Uterus (tissue), 3 donors: ENCODE measurements at regions not wholly inside any gene's neighbourhood (a gene's known extent, or its start where the extent isn't known, plus 50 kb on each side); places are given as distances from the start of the nearest gene placed in this dataset.
"Not testable (repeated sequence)": the region's sequence is repeated elsewhere in the genome, so short reads cannot be mapped to it uniquely, and the experiment has no call there.

Experiments
- DNase-seq, 2 donors: peaks; one replicate each; pipeline ENCODE4 v3.0.0-alpha.2; 2019 to 2020
- H3K27ac ChIP-seq, 2 donors: fragments of 200-600 bp; sonication (generic); 1 replicate in 1 of 2; 2 replicates in 1 of 2; pipeline ENCODE4 v1.5.1; 2016 to 2018
- H3K27me3 ChIP-seq, 2 donors: fragments of 200-600 bp; sonication (generic); one replicate each; pipeline ENCODE4 v1.5.1; 2018 to 2019; ENCODE audit warnings: control low read depth in 1 of 2
- H3K36me3 ChIP-seq, 2 donors: fragments of 200-600 bp; sonication (generic); one replicate each; pipeline ENCODE4 v1.5.1; 2019; ENCODE audit warnings: control low read depth in 1 of 2
- H3K4me1 ChIP-seq, 2 donors: fragments of 200-600 bp; sonication (generic); one replicate each; pipeline ENCODE4 v1.5.1; 2018 to 2019; ENCODE audit warnings: control low read depth in 1 of 2
- H3K4me3 ChIP-seq, 2 donors: fragments of 200-600 bp; sonication (generic); 1 replicate in 1 of 2; 2 replicates in 1 of 2; pipeline ENCODE4 v1.5.1; 2018 to 2019; ENCODE audit warnings: mild to moderate bottlenecking in 1 of 2
- H3K9me3 ChIP-seq, 2 donors: fragments of 200-600 bp; sonication (generic); one replicate each; pipeline ENCODE4 v1.5.1; 2019; ENCODE audit warnings: control low read depth in 1 of 2
- POLR2A ChIP-seq, 2 donors: fragments of 450-650 bp; IDR thresholded peaks; one replicate each; pipeline ENCODE4 v1.6.1; 2016; ENCODE audit warnings: antibody characterized with exemption in 2 of 2, mild to moderate bottlenecking in 1 of 2, moderate library complexity in 1 of 2
- intact Hi-C: fragments of 100-400 bp; cut with DNase I; formaldehyde crosslinking; loops from one replicate; pipeline ENCODE4 v1.15.1; 2023; ENCODE audit warnings: low total_unique reads
- TF ChIP-seq, protein P1 (sequence below), 4 experiments: fragments of 200-600 bp in 2 of 4; fragments of 450-650 bp in 2 of 4; sonication (generic) in 2 of 4; IDR thresholded peaks; one replicate each; pipeline ENCODE4 v1.5.1; 2016 to 2019; ENCODE audit warnings: antibody characterized with exemption in 4 of 4, mild to moderate bottlenecking in 2 of 4, moderate library complexity in 1 of 4
- donor health status: DM: yes; HTN: yes; CAD: no.

GRCh38 chr5:109558952-109559351, 130.8 kb upstream of the MAN2A1 start:
- Histone ChIP-seq H3K4me3 (no peak overlapping the region), H3K27ac (no peak overlapping the region), H3K9me3 (no peaks in the 10 kb centered on the region), H3K4me1 (no peaks in the 10 kb centered on the region), H3K36me3 (no peaks in the 10 kb centered on the region), H3K27me3 (no peaks in the 10 kb centered on the region)
- TF ChIP-seq, protein P1, sequence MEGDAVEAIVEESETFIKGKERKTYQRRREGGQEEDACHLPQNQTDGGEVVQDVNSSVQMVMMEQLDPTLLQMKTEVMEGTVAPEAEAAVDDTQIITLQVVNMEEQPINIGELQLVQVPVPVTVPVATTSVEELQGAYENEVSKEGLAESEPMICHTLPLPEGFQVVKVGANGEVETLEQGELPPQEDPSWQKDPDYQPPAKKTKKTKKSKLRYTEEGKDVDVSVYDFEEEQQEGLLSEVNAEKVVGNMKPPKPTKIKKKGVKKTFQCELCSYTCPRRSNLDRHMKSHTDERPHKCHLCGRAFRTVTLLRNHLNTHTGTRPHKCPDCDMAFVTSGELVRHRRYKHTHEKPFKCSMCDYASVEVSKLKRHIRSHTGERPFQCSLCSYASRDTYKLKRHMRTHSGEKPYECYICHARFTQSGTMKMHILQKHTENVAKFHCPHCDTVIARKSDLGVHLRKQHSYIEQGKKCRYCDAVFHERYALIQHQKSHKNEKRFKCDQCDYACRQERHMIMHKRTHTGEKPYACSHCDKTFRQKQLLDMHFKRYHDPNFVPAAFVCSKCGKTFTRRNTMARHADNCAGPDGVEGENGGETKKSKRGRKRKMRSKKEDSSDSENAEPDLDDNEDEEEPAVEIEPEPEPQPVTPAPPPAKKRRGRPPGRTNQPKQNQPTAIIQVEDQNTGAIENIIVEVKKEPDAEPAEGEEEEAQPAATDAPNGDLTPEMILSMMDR (IDR thresholded peaks at IDR 0.05) = no peak
- TF ChIP-seq POLR2A (IDR thresholded peaks at IDR 0.05) = no peak
- intact Hi-C loops = no loop called here
- no peak for DNase-seq

- no peak overlapping the region for H3K4me3 ChIP-seq
- H3K36me3 ChIP-seq = no peaks in the 10 kb centered on the region
- no peak overlapping the region for H3K27ac ChIP-seq
- H3K4me1 ChIP-seq = no peaks in the 10 kb centered on the region
- no peak for TF ChIP-seq POLR2A (IDR thresholded peaks at IDR 0.05)
- TF ChIP-seq, protein P1 (IDR thresholded peaks at IDR 0.05) = no peak
- H3K9me3 ChIP-seq = no peaks in the 10 kb centered on the region
- no peak for DNase-seq
- no peaks in the 10 kb centered on the region for H3K27me3 ChIP-seq
- intact Hi-C loops = no loop called here
Measured at GRCh38 chr5:109558364-109558763, 131.4 kb upstream of the MAN2A1 start.

GRCh38 chr5:109553846-109554245, 135.9 kb upstream of the MAN2A1 start:
- no peaks in the 10 kb centered on the region for H3K4me1 ChIP-seq
- DNase-seq = no peak
- intact Hi-C loops = no loop called here
- H3K36me3 ChIP-seq = no peaks in the 10 kb centered on the region
- H3K27me3 ChIP-seq = no peaks in the 10 kb centered on the region
- no peaks in the 10 kb centered on the region for H3K9me3 ChIP-seq
- no peak for TF ChIP-seq POLR2A (IDR thresholded peaks at IDR 0.05)
- TF ChIP-seq, protein P1 (IDR thresholded peaks at IDR 0.05) = no peak
- no peak overlapping the region for H3K27ac ChIP-seq
- no peak overlapping the region for H3K4me3 ChIP-seq

DNA sequence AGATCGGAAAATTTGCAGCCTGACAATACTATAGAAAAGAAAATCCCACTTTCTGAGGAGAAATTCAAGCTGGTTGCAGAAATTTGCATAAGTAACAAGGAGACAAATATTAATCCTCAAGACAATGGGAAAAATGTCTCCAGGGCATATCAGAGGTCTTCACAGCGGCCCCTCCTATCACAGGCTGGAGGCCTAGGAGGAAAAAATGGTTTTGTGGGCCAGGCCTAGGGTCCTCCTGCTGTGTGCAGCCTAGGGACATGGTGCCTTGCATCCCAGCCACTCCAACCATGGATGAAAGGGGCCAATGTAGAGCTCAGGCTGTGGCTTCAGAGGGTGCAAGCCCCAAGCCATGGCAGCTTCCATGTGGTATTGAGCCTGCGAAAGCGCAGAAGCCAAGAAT, 138.5 kb upstream of the MAN2A1 start:
- H3K27ac ChIP-seq, H3K4me3 ChIP-seq, H3K9me3 ChIP-seq, H3K27me3 ChIP-seq, H3K4me1 ChIP-seq, DNase-seq, H3K36me3 ChIP-seq, intact Hi-C loops: not testable (repeated sequence)

DNA sequence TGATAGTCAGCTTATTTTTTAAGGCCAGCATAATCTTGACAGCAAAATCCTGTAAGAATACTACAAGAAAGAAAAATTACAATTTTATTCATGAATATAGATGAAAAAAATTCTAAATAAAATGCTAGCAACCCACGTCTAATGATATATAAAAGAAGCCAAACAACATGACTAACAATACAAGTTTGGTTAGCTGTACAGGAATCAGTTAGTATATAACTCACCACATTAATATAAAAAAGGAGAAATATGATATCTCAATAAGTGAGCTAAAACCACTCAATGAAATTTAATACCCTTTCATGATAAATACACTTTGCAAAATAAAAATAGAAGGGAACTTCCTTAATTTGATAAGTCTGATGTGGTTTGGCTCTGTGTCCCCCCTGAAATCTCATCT, 139.7 kb upstream of the MAN2A1 start:
- no peaks in the 10 kb centered on the region for H3K4me1 ChIP-seq
- H3K36me3 ChIP-seq = no peaks in the 10 kb centered on the region
- H3K9me3 ChIP-seq = no peaks in the 10 kb centered on the region
- no peak overlapping the region for H3K4me3 ChIP-seq
- no peak for DNase-seq
- no peaks in the 10 kb centered on the region for H3K27me3 ChIP-seq
- no peak for TF ChIP-seq POLR2A (IDR thresholded peaks at IDR 0.05)
- TF ChIP-seq, protein P1 (IDR thresholded peaks at IDR 0.05) = no peak
- H3K27ac ChIP-seq = no peak overlapping the region
- intact Hi-C loops = no loop called here

DNA sequence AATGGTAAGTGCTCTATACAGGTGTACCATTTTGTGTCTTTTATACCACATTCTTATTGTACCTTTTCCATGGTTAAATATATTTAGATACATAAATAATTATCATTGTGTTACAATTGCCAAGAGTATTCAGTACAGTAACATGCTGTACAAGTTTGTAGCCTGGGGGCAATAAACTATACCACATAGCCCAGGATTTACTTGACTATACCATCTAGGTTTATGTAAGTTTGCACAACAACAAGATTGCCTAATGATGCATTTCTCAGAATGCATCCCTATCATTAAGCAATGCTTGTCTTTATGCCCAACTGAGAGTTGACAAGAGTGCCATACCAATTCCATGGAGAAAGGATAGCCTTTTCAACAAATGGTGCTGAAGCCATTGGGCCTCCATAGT, 136.7 kb upstream of the PJA2 start:
- TF ChIP-seq, protein P1 (IDR thresholded peaks at IDR 0.05) = no peak
- TF ChIP-seq POLR2A (IDR thresholded peaks at IDR 0.05) = no peak
- no peaks in the 10 kb centered on the region for H3K4me1 ChIP-seq
- intact Hi-C loops = no loop called here
- DNase-seq = no peak
- H3K27ac ChIP-seq = no peak overlapping the region
- H3K4me3 ChIP-seq = no peak overlapping the region
- no peaks in the 10 kb centered on the region for H3K9me3 ChIP-seq
- no peaks in the 10 kb centered on the region for H3K36me3 ChIP-seq
- H3K27me3 ChIP-seq = no peaks in the 10 kb centered on the region

DNA sequence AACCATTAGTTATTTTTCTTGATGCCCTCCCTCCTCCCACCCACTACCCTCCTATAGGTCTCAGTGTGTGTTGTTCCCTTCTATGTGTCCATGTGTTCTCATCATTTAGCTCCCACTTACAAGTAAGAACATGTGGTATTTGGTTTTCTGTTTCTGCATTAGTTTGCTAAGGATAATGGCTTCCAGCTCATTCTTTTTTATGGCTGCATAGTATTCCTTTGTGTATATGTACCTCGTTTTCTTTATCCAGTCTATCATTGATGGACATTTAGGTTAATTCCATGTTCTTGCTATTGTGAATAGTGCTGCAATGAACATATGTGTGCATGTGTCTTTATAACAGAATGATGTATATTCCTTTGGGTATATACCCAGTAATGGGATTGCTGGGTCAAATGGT, 135.1 kb upstream of the PJA2 start:
- H3K9me3 ChIP-seq, H3K4me1 ChIP-seq, DNase-seq, H3K27ac ChIP-seq, H3K27me3 ChIP-seq, intact Hi-C loops, H3K4me3 ChIP-seq, H3K36me3 ChIP-seq: not testable (repeated sequence)

DNA sequence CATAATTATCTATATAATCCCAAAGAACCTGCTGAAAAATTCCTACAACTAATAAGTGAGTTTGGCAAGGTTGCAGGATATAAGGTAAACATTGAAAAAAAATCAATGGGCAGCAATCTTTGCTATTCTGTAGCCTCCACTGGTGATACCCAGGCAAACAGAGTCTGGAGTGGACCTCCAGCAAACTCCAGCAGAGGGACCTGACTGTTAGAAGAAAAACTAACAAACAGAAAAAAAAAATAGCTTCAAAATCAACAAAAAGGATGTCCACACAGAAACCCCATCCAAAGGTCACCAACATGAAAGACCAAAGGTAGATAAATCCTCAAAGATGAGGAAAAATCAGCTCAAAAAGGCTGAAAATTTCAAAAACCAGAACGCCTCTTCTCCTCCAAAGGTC, 128.9 kb upstream of the PJA2 start:
- H3K4me3 ChIP-seq, DNase-seq, H3K27ac ChIP-seq, H3K9me3 ChIP-seq, intact Hi-C loops, H3K36me3 ChIP-seq, H3K4me1 ChIP-seq, H3K27me3 ChIP-seq: not testable (repeated sequence)

- H3K9me3 ChIP-seq, H3K36me3 ChIP-seq, H3K4me1 ChIP-seq, H3K27me3 ChIP-seq, DNase-seq, H3K27ac ChIP-seq, H3K4me3 ChIP-seq, intact Hi-C loops: not testable (repeated sequence)
Measured at GRCh38 chr5:109535090-109535489, 125.3 kb upstream of the PJA2 start.
